ENCODE measurements at regions not wholly inside any gene's neighbourhood (a gene's known extent, or its start where the extent isn't known, plus 50 kb on each side); places are given as distances from the start of the nearest gene placed in this dataset.

DNA sequence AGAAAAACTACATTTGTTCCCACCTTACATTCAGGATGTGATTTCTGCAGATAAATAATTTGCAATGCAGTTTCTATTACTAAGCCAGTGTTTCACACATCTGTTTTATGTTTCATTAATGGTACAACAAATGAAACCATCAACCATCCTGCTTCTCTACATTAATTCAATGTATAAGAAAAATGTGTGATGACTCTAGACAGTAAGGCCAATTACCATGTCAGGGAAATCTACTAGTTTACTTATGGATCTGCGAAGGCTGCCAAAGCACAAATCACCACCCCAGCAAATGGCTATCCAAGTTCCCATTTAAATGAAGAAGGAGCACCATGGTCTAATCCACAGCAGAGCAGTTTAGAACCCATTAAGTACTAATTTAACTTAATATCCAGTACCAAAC is 50.1 kb upstream of the NCAM1 start:
- Histone ChIP-seq H3K4me3 (ENCODE audit: low read depth, low read length) (no peak overlapping the region), H3K36me3 (ENCODE audit: control insufficient read depth, insufficient read depth, low read length) (no peaks in the 10 kb centered on the region), H3K27me3 (ENCODE audit: control insufficient read depth, insufficient read depth, low read length) (no peaks in the 10 kb centered on the region)
- TF ChIP-seq, protein P1, sequence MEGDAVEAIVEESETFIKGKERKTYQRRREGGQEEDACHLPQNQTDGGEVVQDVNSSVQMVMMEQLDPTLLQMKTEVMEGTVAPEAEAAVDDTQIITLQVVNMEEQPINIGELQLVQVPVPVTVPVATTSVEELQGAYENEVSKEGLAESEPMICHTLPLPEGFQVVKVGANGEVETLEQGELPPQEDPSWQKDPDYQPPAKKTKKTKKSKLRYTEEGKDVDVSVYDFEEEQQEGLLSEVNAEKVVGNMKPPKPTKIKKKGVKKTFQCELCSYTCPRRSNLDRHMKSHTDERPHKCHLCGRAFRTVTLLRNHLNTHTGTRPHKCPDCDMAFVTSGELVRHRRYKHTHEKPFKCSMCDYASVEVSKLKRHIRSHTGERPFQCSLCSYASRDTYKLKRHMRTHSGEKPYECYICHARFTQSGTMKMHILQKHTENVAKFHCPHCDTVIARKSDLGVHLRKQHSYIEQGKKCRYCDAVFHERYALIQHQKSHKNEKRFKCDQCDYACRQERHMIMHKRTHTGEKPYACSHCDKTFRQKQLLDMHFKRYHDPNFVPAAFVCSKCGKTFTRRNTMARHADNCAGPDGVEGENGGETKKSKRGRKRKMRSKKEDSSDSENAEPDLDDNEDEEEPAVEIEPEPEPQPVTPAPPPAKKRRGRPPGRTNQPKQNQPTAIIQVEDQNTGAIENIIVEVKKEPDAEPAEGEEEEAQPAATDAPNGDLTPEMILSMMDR (IDR thresholded peaks at IDR 0.05; ENCODE audit: insufficient read depth, low read length, poor library complexity, severe bottlenecking) = no peak
- no peak for DNase-seq (ENCODE audit: low read depth)
